ENCODE measurements at regions not wholly inside any gene's neighbourhood (a gene's known extent, or its start where the extent isn't known, plus 50 kb on each side); places are given as distances from the start of the nearest gene placed in this dataset.

DNA sequence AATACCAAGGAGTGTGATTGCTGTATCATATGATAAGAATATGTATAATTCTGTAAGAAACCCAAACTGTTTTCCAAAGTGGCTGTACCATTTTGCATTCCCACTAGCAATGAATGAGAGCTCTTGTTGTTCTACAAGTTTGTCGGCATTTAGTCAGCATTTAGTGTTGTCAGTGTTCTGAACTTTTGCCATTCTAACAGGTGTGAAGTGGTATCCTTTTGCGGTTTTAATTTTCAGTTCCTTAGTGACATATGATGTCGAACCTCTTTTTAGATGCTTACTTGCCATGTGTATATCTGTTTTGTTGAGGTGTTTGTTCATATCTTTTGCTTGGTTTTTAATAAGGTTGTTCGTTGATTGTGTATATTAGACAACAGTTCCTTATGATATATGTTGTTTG, 296.3 kb upstream of the IZUMO3 start:
- Mint-ChIP-seq H3K36me3 (no peaks in the 10 kb centered on the region), H3K27me3 (no peaks in the 10 kb centered on the region), H3K4me3 (no peak overlapping the region), H3K9me3 (peaks cover under 1 to 26% (median 14%) of the 10 kb centered on the region in 11 donors), H3K27ac (no peak overlapping the region), H3K4me1 (no peaks in the 10 kb centered on the region)
- Histone ChIP-seq H3K4me1 (ENCODE audit: control insufficient read depth in 2 of 2, insufficient read depth in 2 of 2, low read length in 2 of 2) (no peaks in the 10 kb centered on the region), H3K4me3 (ENCODE audit: low read length) (no peak overlapping the region), H3K27ac (ENCODE audit: low read depth, low read length) (no peak overlapping the region), H3K27me3 (ENCODE audit: control insufficient read depth in 2 of 2, insufficient read depth in 2 of 2, low read length in 2 of 2) (no peaks in the 10 kb centered on the region), H3K9me3 (ENCODE audit: control insufficient read depth in 2 of 3, low read length in 3 of 3) (no peaks in the 10 kb centered on the region), H3K36me3 (ENCODE audit: control insufficient read depth in 2 of 3, insufficient read depth in 3 of 3, low read length in 3 of 3) (no peaks in the 10 kb centered on the region)
- intact Hi-C loops (cut with micrococcal nuclease), result no loop called here
- DNase-seq, result no peak
- ChIA-PET CTCF (no interaction called here), POLR2A (no interaction called here)
- ATAC-seq, result no peak

DNA sequence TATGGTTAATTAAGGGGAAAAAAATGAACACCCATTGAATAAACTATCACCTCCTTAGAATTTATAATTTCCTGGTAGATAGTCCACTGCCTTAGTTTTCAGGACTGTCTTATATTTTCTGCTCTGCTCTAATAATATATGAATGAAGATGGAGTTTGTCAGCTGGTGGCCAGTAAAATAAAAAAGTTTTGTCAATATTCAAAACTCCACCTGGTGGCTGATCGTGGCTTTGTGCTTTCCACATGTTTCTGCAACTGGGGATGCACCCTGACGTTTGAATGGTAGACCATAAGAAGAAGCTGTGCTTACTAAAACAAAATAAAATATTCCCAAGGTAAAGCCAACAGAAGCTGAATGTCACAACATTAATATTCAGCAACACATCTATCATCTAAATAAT, 286.6 kb upstream of the IZUMO3 start:
- no peak overlapping the region for H3K4me3 ChIP-seq (ENCODE audit: low read length)
- ATAC-seq (no peak), DNase-seq (no peak)
- H3K36me3 ChIP-seq (ENCODE audit: control insufficient read depth in 2 of 3, insufficient read depth in 3 of 3, low read length in 3 of 3), result no peaks in the 10 kb centered on the region
- Mint-ChIP-seq H3K4me3 (no peak overlapping the region), H3K27me3 (no peaks in the 10 kb centered on the region), H3K9me3 (peaks cover 0 to 24% (median 10%) of the 10 kb centered on the region in 11 donors), H3K36me3 (no peaks in the 10 kb centered on the region), H3K27ac (no peak overlapping the region), H3K4me1 (no peaks in the 10 kb centered on the region)
- no peaks in the 10 kb centered on the region for H3K4me1 ChIP-seq (ENCODE audit: control insufficient read depth in 2 of 2, insufficient read depth in 2 of 2, low read length in 2 of 2)
- no peak overlapping the region for H3K27ac ChIP-seq (ENCODE audit: low read depth, low read length)
- no peaks in the 10 kb centered on the region for H3K9me3 ChIP-seq (ENCODE audit: control insufficient read depth in 2 of 3, low read length in 3 of 3)
- CTCF ChIA-PET, result no interaction called here
- POLR2A ChIA-PET, result no interaction called here
- H3K27me3 ChIP-seq (ENCODE audit: control insufficient read depth in 2 of 2, insufficient read depth in 2 of 2, low read length in 2 of 2), result no peaks in the 10 kb centered on the region
- intact Hi-C loops (cut with micrococcal nuclease), result no loop called here

DNA sequence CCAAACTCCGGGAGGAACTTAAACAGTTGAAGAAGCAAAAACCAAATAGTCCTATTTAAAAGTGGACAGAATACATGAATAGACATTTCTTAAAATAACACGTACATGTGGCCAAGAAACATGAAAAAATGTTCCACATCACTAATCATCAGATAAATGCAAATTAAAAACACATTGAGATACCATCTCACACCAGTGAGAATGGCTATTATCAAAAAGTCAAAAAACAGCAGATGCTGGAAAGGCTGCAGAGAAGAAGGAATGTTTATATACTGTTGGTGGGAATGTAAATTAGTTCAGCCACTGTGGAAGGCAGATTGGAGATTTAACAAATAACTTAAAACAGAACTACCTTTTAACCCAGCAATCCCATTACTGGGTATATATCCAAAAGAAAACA, 283.0 kb upstream of the IZUMO3 start:
- H3K27me3 ChIP-seq (ENCODE audit: control insufficient read depth in 2 of 2, insufficient read depth in 2 of 2, low read length in 2 of 2), result no peaks in the 10 kb centered on the region
- H3K4me1 Mint-ChIP-seq, result no peaks in the 10 kb centered on the region
- ATAC-seq, result no peak
- H3K9me3 Mint-ChIP-seq, result peaks cover 1 to 33% (median 16%) of the 10 kb centered on the region in 11 donors
- intact Hi-C loops (cut with micrococcal nuclease), result no loop called here
- H3K27me3 Mint-ChIP-seq, result no peaks in the 10 kb centered on the region
- H3K27ac Mint-ChIP-seq, result no peak overlapping the region
- DNase-seq, result no peak
- no peaks in the 10 kb centered on the region for H3K9me3 ChIP-seq (ENCODE audit: control insufficient read depth in 2 of 3, low read length in 3 of 3)
- no peak overlapping the region for H3K27ac ChIP-seq (ENCODE audit: low read depth, low read length)
- ChIA-PET POLR2A (no interaction called here), CTCF (no interaction called here)
- H3K36me3 ChIP-seq (ENCODE audit: control insufficient read depth in 2 of 3, insufficient read depth in 3 of 3, low read length in 3 of 3), result no peaks in the 10 kb centered on the region
- no peaks in the 10 kb centered on the region for H3K36me3 Mint-ChIP-seq
- H3K4me1 ChIP-seq (ENCODE audit: control insufficient read depth in 2 of 2, insufficient read depth in 2 of 2, low read length in 2 of 2), result no peaks in the 10 kb centered on the region
- H3K4me3 ChIP-seq (ENCODE audit: low read length), result no peak overlapping the region
- no peak overlapping the region for H3K4me3 Mint-ChIP-seq

DNA sequence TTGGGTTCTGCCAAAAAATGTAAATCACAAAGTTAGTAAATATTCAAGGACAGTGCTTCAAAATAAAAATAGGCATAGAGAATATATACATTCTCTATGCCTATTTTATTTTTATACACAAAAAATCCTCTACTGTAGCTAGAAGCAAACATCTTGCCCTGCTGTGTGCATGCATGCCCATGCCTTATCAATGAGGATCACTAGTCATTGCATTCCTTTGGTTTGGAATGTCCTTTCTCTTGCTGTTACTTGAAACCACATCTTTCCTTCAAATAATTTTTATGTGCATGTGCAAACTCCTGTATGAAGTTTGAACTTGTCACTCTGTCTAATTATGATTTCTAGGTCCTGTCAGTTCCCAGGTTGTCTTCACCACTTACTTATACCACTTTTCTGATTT, 278.9 kb upstream of the IZUMO3 start:
- Histone ChIP-seq H3K9me3 (ENCODE audit: control insufficient read depth in 2 of 3, low read length in 3 of 3) (no peaks in the 10 kb centered on the region), H3K27ac (ENCODE audit: low read depth, low read length) (no peak overlapping the region), H3K4me1 (ENCODE audit: control insufficient read depth in 2 of 2, insufficient read depth in 2 of 2, low read length in 2 of 2) (no peaks in the 10 kb centered on the region), H3K4me3 (ENCODE audit: low read length) (no peak overlapping the region), H3K36me3 (ENCODE audit: control insufficient read depth in 2 of 3, insufficient read depth in 3 of 3, low read length in 3 of 3) (no peaks in the 10 kb centered on the region), H3K27me3 (ENCODE audit: control insufficient read depth in 2 of 2, insufficient read depth in 2 of 2, low read length in 2 of 2) (no peaks in the 10 kb centered on the region)
- ChIA-PET CTCF (no interaction called here), POLR2A (no interaction called here)
- no peak overlapping the region for H3K4me3 Mint-ChIP-seq
- no peak for DNase-seq
- intact Hi-C loops (cut with micrococcal nuclease), result no loop called here
- H3K36me3 Mint-ChIP-seq, result no peaks in the 10 kb centered on the region
- no peak overlapping the region for H3K27ac Mint-ChIP-seq
- no peaks in the 10 kb centered on the region for H3K27me3 Mint-ChIP-seq
- peaks cover 5 to 29% (median 18%) of the 10 kb centered on the region in 11 donors for H3K9me3 Mint-ChIP-seq
- no peak for ATAC-seq
- no peaks in the 10 kb centered on the region for H3K4me1 Mint-ChIP-seq

DNA sequence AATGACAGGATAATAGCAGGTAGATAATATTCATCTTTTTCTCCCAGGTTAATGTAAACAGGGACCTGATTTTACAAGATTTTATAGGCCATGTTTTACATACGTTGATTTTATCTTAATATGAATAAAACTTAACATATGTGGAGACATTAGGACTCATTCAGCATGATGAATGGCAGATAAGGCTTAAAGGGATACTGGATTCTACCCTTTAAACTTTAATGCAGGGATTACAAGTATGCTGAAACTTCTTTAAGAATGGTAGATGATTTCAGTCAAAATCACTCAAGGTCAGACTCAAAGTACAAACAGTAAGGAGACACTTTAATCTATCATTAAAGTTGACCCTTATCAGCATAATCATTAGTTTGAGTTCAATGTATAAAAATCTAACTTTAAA, 274.5 kb upstream of the IZUMO3 start:
- Histone ChIP-seq H3K27ac (ENCODE audit: low read depth, low read length) (no peak overlapping the region), H3K9me3 (ENCODE audit: control insufficient read depth in 2 of 3, low read length in 3 of 3) (no peaks in the 10 kb centered on the region), H3K4me3 (ENCODE audit: low read length) (no peak overlapping the region), H3K27me3 (ENCODE audit: control insufficient read depth in 2 of 2, insufficient read depth in 2 of 2, low read length in 2 of 2) (no peaks in the 10 kb centered on the region), H3K4me1 (ENCODE audit: control insufficient read depth in 2 of 2, insufficient read depth in 2 of 2, low read length in 2 of 2) (no peaks in the 10 kb centered on the region), H3K36me3 (ENCODE audit: control insufficient read depth in 2 of 3, insufficient read depth in 3 of 3, low read length in 3 of 3) (no peaks in the 10 kb centered on the region)
- Mint-ChIP-seq H3K27ac (no peak overlapping the region), H3K4me1 (no peaks in the 10 kb centered on the region), H3K36me3 (no peaks in the 10 kb centered on the region), H3K27me3 (no peaks in the 10 kb centered on the region), H3K4me3 (no peak overlapping the region), H3K9me3 (peaks cover 4 to 23% (median 10%) of the 10 kb centered on the region in 11 donors)
- ATAC-seq, result no peak
- CTCF ChIA-PET, result no interaction called here
- intact Hi-C loops (cut with micrococcal nuclease), result no loop called here
- DNase-seq, result no peak
- POLR2A ChIA-PET, result no interaction called here

DNA sequence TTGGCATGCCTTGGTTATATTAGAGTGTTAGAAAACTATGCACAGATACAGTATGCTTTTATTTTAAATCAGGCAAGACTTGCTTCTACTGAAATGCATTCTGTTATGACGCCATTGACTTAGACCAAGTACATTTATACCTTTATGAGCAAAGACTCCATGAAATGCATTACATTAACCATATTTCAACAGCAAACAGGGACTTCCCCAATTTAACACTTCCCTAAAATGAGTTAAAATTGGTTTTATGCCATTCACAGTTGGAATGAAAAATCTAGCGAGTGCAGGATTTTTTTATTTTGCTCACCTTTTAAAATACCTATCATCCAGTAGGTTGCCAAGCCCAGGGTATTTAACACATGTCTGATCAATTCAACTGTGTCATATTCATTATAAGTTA, 272.1 kb upstream of the IZUMO3 start:
- Mint-ChIP-seq H3K36me3 (no peaks in the 10 kb centered on the region), H3K27me3 (no peaks in the 10 kb centered on the region), H3K27ac (no peak overlapping the region), H3K9me3 (peaks cover 2 to 25% (median 10%) of the 10 kb centered on the region in 11 donors), H3K4me3 (no peak overlapping the region), H3K4me1 (no peaks in the 10 kb centered on the region)
- intact Hi-C loops (cut with micrococcal nuclease), result no loop called here
- no peaks in the 10 kb centered on the region for H3K4me1 ChIP-seq (ENCODE audit: control insufficient read depth in 2 of 2, insufficient read depth in 2 of 2, low read length in 2 of 2)
- no peak overlapping the region for H3K27ac ChIP-seq (ENCODE audit: low read depth, low read length)
- POLR2A ChIA-PET, result no interaction called here
- H3K36me3 ChIP-seq (ENCODE audit: control insufficient read depth in 2 of 3, insufficient read depth in 3 of 3, low read length in 3 of 3), result no peaks in the 10 kb centered on the region
- CTCF ChIA-PET, result no interaction called here
- no peaks in the 10 kb centered on the region for H3K9me3 ChIP-seq (ENCODE audit: control insufficient read depth in 2 of 3, low read length in 3 of 3)
- DNase-seq (no peak), ATAC-seq (no peak)
- no peak overlapping the region for H3K4me3 ChIP-seq (ENCODE audit: low read length)
- no peaks in the 10 kb centered on the region for H3K27me3 ChIP-seq (ENCODE audit: control insufficient read depth in 2 of 2, insufficient read depth in 2 of 2, low read length in 2 of 2)

DNA sequence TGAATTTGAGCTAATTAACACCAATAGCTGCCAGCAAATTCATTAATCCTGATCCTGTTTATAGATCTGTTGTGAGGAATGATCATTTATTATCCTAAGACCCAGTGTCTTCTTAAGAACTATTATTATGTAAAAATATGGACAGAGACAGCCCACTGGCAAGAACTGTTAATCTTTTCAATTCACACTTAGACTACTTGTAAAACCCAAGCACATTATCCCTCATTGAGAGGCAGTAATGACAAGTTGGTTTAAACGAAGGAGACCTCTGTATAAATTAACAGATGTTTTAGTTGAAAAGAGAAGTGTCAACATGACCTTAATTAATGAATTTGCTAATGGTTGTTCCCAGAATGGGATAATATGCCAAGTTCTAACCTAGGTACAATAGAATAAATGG, 270.3 kb upstream of the IZUMO3 start:
- Mint-ChIP-seq H3K9me3 (peaks cover 3 to 25% (median 6%) of the 10 kb centered on the region in 11 donors), H3K4me1 (no peaks in the 10 kb centered on the region), H3K27ac (no peak overlapping the region), H3K27me3 (no peaks in the 10 kb centered on the region), H3K4me3 (no peak overlapping the region), H3K36me3 (no peaks in the 10 kb centered on the region)
- ChIA-PET CTCF (no interaction called here), POLR2A (no interaction called here)
- Histone ChIP-seq H3K4me3 (ENCODE audit: low read length) (no peak overlapping the region), H3K4me1 (ENCODE audit: control insufficient read depth in 2 of 2, insufficient read depth in 2 of 2, low read length in 2 of 2) (no peaks in the 10 kb centered on the region), H3K27me3 (ENCODE audit: control insufficient read depth in 2 of 2, insufficient read depth in 2 of 2, low read length in 2 of 2) (no peaks in the 10 kb centered on the region), H3K27ac (ENCODE audit: low read depth, low read length) (no peak overlapping the region), H3K9me3 (ENCODE audit: control insufficient read depth in 2 of 3, low read length in 3 of 3) (no peaks in the 10 kb centered on the region), H3K36me3 (ENCODE audit: control insufficient read depth in 2 of 3, insufficient read depth in 3 of 3, low read length in 3 of 3) (no peaks in the 10 kb centered on the region)
- ATAC-seq (no peak), DNase-seq (no peak)
- intact Hi-C loops (cut with micrococcal nuclease), result no loop called here

Measured in naive thymus-derived CD4-positive, alpha-beta T cell (primary cell).